ENCODE measurements at regions not wholly inside any gene's neighbourhood (a gene's known extent, or its start where the extent isn't known, plus 50 kb on each side); places are given as distances from the start of the nearest gene placed in this dataset.

DNA sequence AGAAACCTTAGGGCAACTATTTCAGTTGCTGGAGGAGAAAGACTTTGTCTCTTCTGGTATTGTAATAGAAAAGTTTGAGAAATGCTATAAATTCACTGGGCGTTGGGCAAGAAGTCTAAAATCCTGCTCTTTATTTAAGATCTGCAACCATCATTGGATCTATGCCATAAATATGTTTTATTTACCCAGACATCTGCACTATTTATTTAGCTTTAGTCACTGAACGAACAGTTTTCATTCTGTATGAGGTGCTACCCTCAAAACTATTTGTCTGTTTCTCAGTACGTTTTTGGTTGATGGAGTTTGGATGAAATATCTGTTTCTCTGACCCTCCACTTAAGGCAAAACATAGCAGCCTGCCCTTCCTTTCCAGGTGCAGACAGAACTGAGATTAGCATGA is 171.5 kb downstream of the SNX19 start:
- no peak for TF ChIP-seq POLR2A (IDR thresholded peaks at IDR 0.05)
- TF ChIP-seq, protein P1, sequence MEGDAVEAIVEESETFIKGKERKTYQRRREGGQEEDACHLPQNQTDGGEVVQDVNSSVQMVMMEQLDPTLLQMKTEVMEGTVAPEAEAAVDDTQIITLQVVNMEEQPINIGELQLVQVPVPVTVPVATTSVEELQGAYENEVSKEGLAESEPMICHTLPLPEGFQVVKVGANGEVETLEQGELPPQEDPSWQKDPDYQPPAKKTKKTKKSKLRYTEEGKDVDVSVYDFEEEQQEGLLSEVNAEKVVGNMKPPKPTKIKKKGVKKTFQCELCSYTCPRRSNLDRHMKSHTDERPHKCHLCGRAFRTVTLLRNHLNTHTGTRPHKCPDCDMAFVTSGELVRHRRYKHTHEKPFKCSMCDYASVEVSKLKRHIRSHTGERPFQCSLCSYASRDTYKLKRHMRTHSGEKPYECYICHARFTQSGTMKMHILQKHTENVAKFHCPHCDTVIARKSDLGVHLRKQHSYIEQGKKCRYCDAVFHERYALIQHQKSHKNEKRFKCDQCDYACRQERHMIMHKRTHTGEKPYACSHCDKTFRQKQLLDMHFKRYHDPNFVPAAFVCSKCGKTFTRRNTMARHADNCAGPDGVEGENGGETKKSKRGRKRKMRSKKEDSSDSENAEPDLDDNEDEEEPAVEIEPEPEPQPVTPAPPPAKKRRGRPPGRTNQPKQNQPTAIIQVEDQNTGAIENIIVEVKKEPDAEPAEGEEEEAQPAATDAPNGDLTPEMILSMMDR (IDR thresholded peaks at IDR 0.05) = no peak
